Activated B cell treated with CpG ODN at 0.5 μM for 24 hours (primary cell): ENCODE measurements at regions not wholly inside any gene's neighbourhood (a gene's known extent, or its start where the extent isn't known, plus 50 kb on each side); places are given as distances from the start of the nearest gene placed in this dataset.

ENCODE experiments used
- ATAC-seq: fragments of 200-7000 bp; cut with Tn5 transposase; one replicate; pipeline ENCODE4 v1.10.0; 2021; ENCODE audit warnings: low read depth, mild to moderate bottlenecking, moderate library complexity
- CTCF ChIA-PET: fragments of 350-600 bp; sonication (Branson Sonifier 250); formaldehyde crosslinking; loops from one replicate; lab custom pipeline; 2021; ENCODE audit warnings: antibody characterized with exemption; lab: Charles Lee
- POLR2A ChIA-PET: fragments of 350-600 bp; sonication (Branson Sonifier 250); formaldehyde crosslinking; loops from one replicate; lab custom pipeline; 2021; ENCODE audit warnings: antibody characterized with exemption; lab: Charles Lee
- DNase-seq: peaks from one replicate; pipeline ENCODE4 v3.0.0; 2022
- H3K27ac Mint-ChIP-seq: one replicate; pipeline ENCODE4 v1.8.0; 2020; ENCODE audit warnings: mixed read lengths
- H3K27me3 Mint-ChIP-seq: one replicate; pipeline ENCODE4 v1.8.0; 2021; ENCODE audit warnings: mixed read lengths
- H3K36me3 Mint-ChIP-seq: one replicate; pipeline ENCODE4 v1.8.0; 2021; ENCODE audit warnings: low read depth, mixed read lengths
- H3K4me1 Mint-ChIP-seq: one replicate; pipeline ENCODE4 v1.8.0; 2021; ENCODE audit warnings: mixed read lengths
- H3K4me3 Mint-ChIP-seq: one replicate; pipeline ENCODE4 v1.8.0; 2020; ENCODE audit warnings: mild to moderate bottlenecking, mixed read lengths
- H3K9me3 Mint-ChIP-seq: one replicate; pipeline ENCODE4 v1.8.0; 2020; ENCODE audit warnings: mixed read lengths
- CTCF ChIP-seq: fragments of 200-600 bp; IDR thresholded peaks from one replicate; pipeline ENCODE4 v1.8.0; 2022; ENCODE audit warnings: antibody characterized with exemption, mild to moderate bottlenecking
- intact Hi-C: fragments of 100-400 bp; cut with micrococcal nuclease; formaldehyde crosslinking; loops from one replicate; pipeline ENCODE4 v1.15.1; 2024

- no peak for TF ChIP-seq CTCF
- H3K27ac Mint-ChIP-seq, result no peak overlapping the region
- H3K36me3 Mint-ChIP-seq, result no peaks in the 10 kb centered on the region
- ChIA-PET CTCF (no interaction called here), POLR2A (no interaction called here)
- ATAC-seq, result no peak
- no peaks in the 10 kb centered on the region for H3K27me3 Mint-ChIP-seq
- H3K9me3 Mint-ChIP-seq, result peaks cover 2% of the 10 kb centered on the region
- DNase-seq, result no peak
- intact Hi-C loops, result loop anchor here (5.0 kb wide), 1 partner anchor 523 kb away; no protein-coding TSS in a partner anchor
- no peak overlapping the region for H3K4me3 Mint-ChIP-seq
- H3K4me1 Mint-ChIP-seq, result no peaks in the 10 kb centered on the region
Measured at GRCh38 chr9:106649664-106650063, 213.3 kb upstream of the ZNF462 start.

GRCh38 chr9:106653213-106653612 is 209.8 kb upstream of the ZNF462 start:
- TF ChIP-seq CTCF, result no peak
- H3K27me3 Mint-ChIP-seq, result no peaks in the 10 kb centered on the region
- no peak overlapping the region for H3K4me3 Mint-ChIP-seq
- ChIA-PET CTCF (no interaction called here), POLR2A (no interaction called here)
- DNase-seq, result no peak
- no peaks in the 10 kb centered on the region for H3K9me3 Mint-ChIP-seq
- H3K27ac Mint-ChIP-seq, result no peak overlapping the region
- intact Hi-C loops, result no loop called here
- no peak for ATAC-seq
- no peaks in the 10 kb centered on the region for H3K36me3 Mint-ChIP-seq
- H3K4me1 Mint-ChIP-seq, result no peaks in the 10 kb centered on the region

GRCh38 chr9:106655966-106656365 is 207.0 kb upstream of the ZNF462 start:
- no peak for ATAC-seq
- POLR2A ChIA-PET, result no interaction called here

GRCh38 chr9:106657926-106658325 is 205.0 kb upstream of the ZNF462 start:
- no peaks in the 10 kb centered on the region for H3K9me3 Mint-ChIP-seq
- ATAC-seq (no peak), DNase-seq (no peak)
- no peaks in the 10 kb centered on the region for H3K36me3 Mint-ChIP-seq
- intact Hi-C loops, result no loop called here
- H3K4me3 Mint-ChIP-seq, result no peak overlapping the region
- CTCF ChIA-PET, result no interaction called here
- no peak overlapping the region for H3K27ac Mint-ChIP-seq
- H3K4me1 Mint-ChIP-seq, result no peaks in the 10 kb centered on the region
- TF ChIP-seq CTCF, result no peak
- POLR2A ChIA-PET, result no interaction called here
- no peaks in the 10 kb centered on the region for H3K27me3 Mint-ChIP-seq

More at GRCh38 chr9:106655966-106656365, 207.0 kb upstream of the ZNF462 start:
- CTCF ChIA-PET, result no interaction called here
- DNase-seq, result no peak
- Mint-ChIP-seq H3K4me1 (no peaks in the 10 kb centered on the region), H3K27ac (no peak overlapping the region), H3K36me3 (no peaks in the 10 kb centered on the region), H3K4me3 (no peak overlapping the region), H3K27me3 (no peaks in the 10 kb centered on the region), H3K9me3 (no peaks in the 10 kb centered on the region)
- TF ChIP-seq CTCF, result no peak
- intact Hi-C loops, result no loop called here

- no peaks in the 10 kb centered on the region for H3K27me3 Mint-ChIP-seq
- H3K36me3 Mint-ChIP-seq, result no peaks in the 10 kb centered on the region
- DNase-seq, result no peak
- no peak overlapping the region for H3K4me3 Mint-ChIP-seq
- intact Hi-C loops, result no loop called here
- H3K4me1 Mint-ChIP-seq, result no peaks in the 10 kb centered on the region
- no peak overlapping the region for H3K27ac Mint-ChIP-seq
- no peak for TF ChIP-seq CTCF
- ChIA-PET CTCF (interaction anchor here (1.5 kb wide), 1 partner anchor 11 kb away, joined by 3 read pairs; no protein-coding TSS in a partner anchor), POLR2A (no interaction called here)
- no peaks in the 10 kb centered on the region for H3K9me3 Mint-ChIP-seq
- ATAC-seq, result no peak
Measured at GRCh38 chr9:106668534-106668933, 194.4 kb upstream of the ZNF462 start.
